Choroid plexus epithelial cell (primary cell): ENCODE measurements at regions not wholly inside any gene's neighbourhood (a gene's known extent, or its start where the extent isn't known, plus 50 kb on each side); places are given as distances from the start of the nearest gene placed in this dataset.
"Not testable (repeated sequence)": the region's sequence is repeated elsewhere in the genome, so short reads cannot be mapped to it uniquely, and the experiment has no call there.

Experiments
- DNase-seq: peaks from one replicate; pipeline ENCODE4 v3.0.0-alpha.2; 2010; ENCODE audit warnings: low read depth
- H3K4me3 ChIP-seq: 2 replicates; pipeline ENCODE4 v1.5.1; 2011; ENCODE audit warnings: low read depth, mild to moderate bottlenecking, control low read depth, low read length, moderate library complexity
- TF ChIP-seq, protein P1 (sequence below): conservative IDR thresholded peaks from 2 replicates; pipeline ENCODE4 v1.5.1; 2011; ENCODE audit warnings: low read depth, mild to moderate bottlenecking, control low read depth, inconsistent platforms, low read length, moderate library complexity

DNA sequence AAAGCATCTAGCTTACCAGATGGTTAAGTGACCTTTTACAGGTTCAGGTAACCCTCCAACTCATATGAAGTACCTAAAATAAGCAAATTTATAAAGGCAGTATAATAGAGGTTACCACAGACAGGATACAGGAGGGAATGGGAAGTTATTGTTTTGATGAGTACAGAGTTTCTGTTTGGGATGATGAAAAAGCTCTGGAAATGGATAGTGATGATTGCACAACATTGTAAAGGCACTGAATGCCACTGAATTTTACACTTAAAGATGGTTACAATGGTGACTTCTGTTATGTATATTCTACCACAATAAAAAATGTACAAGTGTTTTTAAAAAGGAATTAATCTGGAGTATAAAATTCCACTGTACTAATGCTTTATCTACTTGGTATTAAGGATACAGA, 75.0 kb upstream of the NIPBL start:
- TF ChIP-seq, protein P1, sequence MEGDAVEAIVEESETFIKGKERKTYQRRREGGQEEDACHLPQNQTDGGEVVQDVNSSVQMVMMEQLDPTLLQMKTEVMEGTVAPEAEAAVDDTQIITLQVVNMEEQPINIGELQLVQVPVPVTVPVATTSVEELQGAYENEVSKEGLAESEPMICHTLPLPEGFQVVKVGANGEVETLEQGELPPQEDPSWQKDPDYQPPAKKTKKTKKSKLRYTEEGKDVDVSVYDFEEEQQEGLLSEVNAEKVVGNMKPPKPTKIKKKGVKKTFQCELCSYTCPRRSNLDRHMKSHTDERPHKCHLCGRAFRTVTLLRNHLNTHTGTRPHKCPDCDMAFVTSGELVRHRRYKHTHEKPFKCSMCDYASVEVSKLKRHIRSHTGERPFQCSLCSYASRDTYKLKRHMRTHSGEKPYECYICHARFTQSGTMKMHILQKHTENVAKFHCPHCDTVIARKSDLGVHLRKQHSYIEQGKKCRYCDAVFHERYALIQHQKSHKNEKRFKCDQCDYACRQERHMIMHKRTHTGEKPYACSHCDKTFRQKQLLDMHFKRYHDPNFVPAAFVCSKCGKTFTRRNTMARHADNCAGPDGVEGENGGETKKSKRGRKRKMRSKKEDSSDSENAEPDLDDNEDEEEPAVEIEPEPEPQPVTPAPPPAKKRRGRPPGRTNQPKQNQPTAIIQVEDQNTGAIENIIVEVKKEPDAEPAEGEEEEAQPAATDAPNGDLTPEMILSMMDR: no peak
- H3K4me3 ChIP-seq: no peak overlapping the region
- DNase-seq: no peak

DNA sequence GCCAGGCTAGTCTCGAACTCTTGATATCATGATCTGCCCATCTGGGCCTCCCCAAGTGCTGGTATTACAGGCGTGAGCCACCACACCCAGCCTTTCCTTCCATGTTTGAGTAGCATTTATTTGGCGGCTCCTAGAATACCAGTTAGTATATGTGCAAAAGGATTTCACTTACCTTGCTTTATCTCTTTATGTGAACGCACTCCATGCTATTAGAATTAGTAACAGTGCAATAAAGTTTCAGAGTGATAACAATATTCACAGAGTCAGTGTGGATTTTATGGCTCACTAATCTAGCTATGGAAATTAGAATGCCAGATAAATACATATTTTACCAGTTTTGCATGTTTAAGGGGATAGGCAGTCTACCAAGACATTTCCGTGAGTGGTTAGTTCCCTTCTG, 74.4 kb upstream of the NIPBL start:
- TF ChIP-seq, protein P1: no peak
- H3K4me3 ChIP-seq: no peak overlapping the region
- DNase-seq: no peak

DNA sequence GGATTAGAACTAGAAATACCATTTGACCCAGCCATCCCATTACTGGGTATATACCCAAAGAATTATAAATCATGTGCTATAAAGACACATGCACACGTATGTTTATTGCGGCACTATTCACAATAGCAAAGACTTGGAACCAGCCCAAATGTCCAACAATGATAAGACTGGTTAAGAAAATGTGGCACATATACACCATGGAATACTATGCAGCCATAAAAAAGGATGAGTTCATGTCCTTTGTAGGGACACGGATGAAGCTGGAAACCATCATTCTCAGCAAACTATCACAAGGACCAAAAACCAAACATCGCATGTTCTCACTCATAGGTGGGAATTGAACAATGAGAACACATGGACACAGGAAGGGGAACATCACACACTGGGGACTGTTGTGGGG, 63.3 kb upstream of the NIPBL start:
- not testable (repeated sequence) for H3K4me3 ChIP-seq, DNase-seq

DNA sequence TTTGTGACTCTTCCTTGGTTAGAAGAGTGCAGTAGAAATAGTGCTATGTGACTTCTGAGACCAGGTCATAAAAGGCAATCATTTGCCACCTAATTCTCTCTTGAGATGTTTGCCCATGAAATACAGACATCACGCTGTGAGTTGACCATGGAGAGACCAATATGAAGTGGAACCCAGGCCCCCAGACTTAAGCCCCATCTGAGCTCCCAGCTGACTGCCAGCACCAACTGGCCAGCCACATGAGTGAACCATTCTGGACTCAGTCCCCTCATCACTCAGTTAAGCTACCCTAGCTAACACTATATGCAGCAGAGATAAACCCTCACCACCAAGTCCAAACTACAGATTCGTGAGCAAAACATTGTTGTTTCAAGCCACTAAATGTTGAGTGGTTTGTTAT, 60.7 kb upstream of the NIPBL start:
- no peak for DNase-seq
- no peak overlapping the region for H3K4me3 ChIP-seq
- TF ChIP-seq, protein P1: no peak

DNA sequence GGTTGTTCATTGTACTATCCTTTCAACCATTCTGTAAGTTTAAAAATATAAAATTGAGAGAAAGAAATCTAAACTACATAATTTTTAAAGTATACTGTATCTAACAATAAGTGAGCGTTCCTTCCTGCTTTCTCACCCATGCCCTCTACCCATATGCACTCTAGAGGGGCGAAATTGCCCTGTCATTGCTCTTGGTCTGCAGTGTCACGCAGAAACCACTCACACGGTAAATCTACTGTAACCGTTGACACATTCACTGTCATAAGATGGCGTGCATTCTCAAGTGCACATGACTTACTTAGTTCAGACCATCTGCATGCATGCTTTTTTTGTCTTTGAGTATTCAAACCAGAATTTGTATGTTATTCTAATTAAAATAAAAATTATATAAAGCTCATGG, 55.7 kb upstream of the NIPBL start:
- no peak for DNase-seq
- no peak overlapping the region for H3K4me3 ChIP-seq
- TF ChIP-seq, protein P1: no peak

DNA sequence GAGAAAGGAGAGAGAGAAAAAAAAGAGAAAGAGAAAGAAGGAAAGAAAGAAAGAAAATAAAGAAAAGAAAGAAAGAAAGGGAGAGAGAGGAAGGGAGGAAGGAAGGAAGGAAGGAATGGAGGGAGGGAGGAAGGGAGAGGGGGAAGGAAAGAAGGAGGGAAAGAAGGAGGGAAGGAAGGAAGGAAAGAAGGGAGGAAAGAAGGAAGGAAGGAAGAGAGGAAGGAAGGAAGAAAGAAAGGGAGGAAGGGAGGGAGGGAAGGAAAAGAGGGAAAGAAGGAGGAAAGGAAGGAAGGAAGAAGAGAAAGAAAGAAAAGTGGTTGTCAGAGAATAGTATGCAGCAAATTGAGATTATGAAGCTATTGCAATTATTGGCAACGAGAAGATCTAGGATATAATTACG, 49.9 kb upstream of the NIPBL start:
- no peak overlapping the region for H3K4me3 ChIP-seq
- no peak for DNase-seq
- TF ChIP-seq, protein P1: no peak
